CD4-positive, alpha-beta T cell treated with Interferon alpha-2 for 1 hour (primary cell): ENCODE measurements at regions not wholly inside any gene's neighbourhood (a gene's known extent, or its start where the extent isn't known, plus 50 kb on each side); places are given as distances from the start of the nearest gene placed in this dataset.
"Not testable (repeated sequence)": the region's sequence is repeated elsewhere in the genome, so short reads cannot be mapped to it uniquely, and the experiment has no call there.

Experiments
- DNase-seq, 2 donors: peaks; one replicate each; pipeline ENCODE4 v3.0.0-alpha.2; 2020 to 2022

- no peak for DNase-seq
These were observed 62.6 kb downstream of the DUSP6 start for GRCh38 chr12:89289720-89290119.

- no peak for DNase-seq
These were observed 63.3 kb downstream of the DUSP6 start for GRCh38 chr12:89288959-89289358.

GRCh38 chr12:89286501-89286900 lies 65.8 kb downstream of the DUSP6 start:
- DNase-seq: no peak

- DNase-seq: no peak
These were observed 70.8 kb downstream of the DUSP6 start for GRCh38 chr12:89281539-89281867.

GRCh38 chr12:89280833-89281538 lies 71.3 kb downstream of the DUSP6 start:
- DNase-seq: peak; percentile 3 to 50

GRCh38 chr12:89279499-89279898 lies 72.8 kb downstream of the DUSP6 start:
- no peak for DNase-seq

GRCh38 chr12:89278862-89279261 lies 73.4 kb downstream of the DUSP6 start:
- DNase-seq: no peak

GRCh38 chr12:89278169-89278568 lies 74.1 kb downstream of the DUSP6 start:
- DNase-seq: no peak

GRCh38 chr12:89276860-89277259 lies 75.4 kb downstream of the DUSP6 start:
- DNase-seq: no peak

- DNase-seq: peak in 1 of 2 donors; percentile 11
These were observed 78.8 kb downstream of the DUSP6 start for GRCh38 chr12:89273525-89273924.

GRCh38 chr12:89270548-89270947 lies 81.8 kb downstream of the DUSP6 start:
- DNase-seq: no peak

GRCh38 chr12:89269174-89269573 lies 83.1 kb downstream of the DUSP6 start:
- DNase-seq: no peak

- DNase-seq: no peak
These were observed 84.9 kb downstream of the DUSP6 start for GRCh38 chr12:89267404-89267803.

GRCh38 chr12:89266574-89267188 lies 85.6 kb downstream of the DUSP6 start:
- not testable (repeated sequence) for DNase-seq

GRCh38 chr12:89264837-89265236 lies 87.5 kb downstream of the DUSP6 start:
- no peak for DNase-seq

GRCh38 chr12:89263900-89264299 lies 88.4 kb downstream of the DUSP6 start:
- no peak for DNase-seq

- no peak for DNase-seq
These were observed 89.3 kb downstream of the DUSP6 start for GRCh38 chr12:89262855-89263552.

- DNase-seq: no peak
These were observed 90.3 kb downstream of the DUSP6 start for GRCh38 chr12:89261982-89262381.

- no peak for DNase-seq
These were observed 91.3 kb downstream of the DUSP6 start for GRCh38 chr12:89260841-89261637.

GRCh38 chr12:89259821-89260220 lies 92.5 kb downstream of the DUSP6 start:
- no peak for DNase-seq

- no peak for DNase-seq
These were observed 93.9 kb downstream of the DUSP6 start for GRCh38 chr12:89258240-89258969.

GRCh38 chr12:89257340-89257739 lies 95.0 kb downstream of the DUSP6 start:
- no peak for DNase-seq

GRCh38 chr12:89256060-89256459 lies 96.2 kb downstream of the DUSP6 start:
- DNase-seq: no peak
